Type B pancreatic cell (in vitro differentiated cells): ENCODE measurements at regions not wholly inside any gene's neighbourhood (a gene's known extent, or its start where the extent isn't known, plus 50 kb on each side); places are given as distances from the start of the nearest gene placed in this dataset.

Experiments
- DNase-seq: peaks from one replicate; pipeline ENCODE4 v3.0.0; 2021; ENCODE audit warnings: mixed read lengths; ENCODE audit not compliant: unreplicated experiment; ENCODE audit errors: extremely low spot score
- H3K27ac Mint-ChIP-seq: 2 replicates; pipeline ENCODE4 v1.8.0; 2021; ENCODE audit warnings: mild to moderate bottlenecking, mixed read lengths
- H3K27me3 Mint-ChIP-seq: 2 replicates; pipeline ENCODE4 v1.8.0; 2021; ENCODE audit warnings: mixed read lengths
- H3K36me3 Mint-ChIP-seq: 2 replicates; pipeline ENCODE4 v1.8.0; 2021; ENCODE audit warnings: mixed read lengths
- H3K4me1 Mint-ChIP-seq: one replicate; pipeline ENCODE4 v1.8.0; 2021; ENCODE audit warnings: mixed read lengths; ENCODE audit not compliant: unreplicated experiment
- H3K4me3 Mint-ChIP-seq: 2 replicates; pipeline ENCODE4 v1.8.0; 2021; ENCODE audit warnings: mild to moderate bottlenecking, mixed read lengths
- H3K9me3 Mint-ChIP-seq: 2 replicates; pipeline ENCODE4 v1.8.0; 2021; ENCODE audit warnings: mixed read lengths
- TF ChIP-seq, protein P1 (sequence below): fragments of 200-600 bp; sonication (generic); conservative IDR thresholded peaks from 2 replicates; pipeline ENCODE4 v1.5.0; 2021; ENCODE audit warnings: antibody characterized with exemption, mild to moderate bottlenecking

GRCh38 chr1:5763696-5764370, 228.4 kb downstream of the NPHP4 start:
- Mint-ChIP-seq H3K4me3 (no peak overlapping the region), H3K27ac (no peak overlapping the region), H3K9me3 (no peaks in the 10 kb centered on the region), H3K4me1 (peaks cover 24% of the 10 kb centered on the region), H3K27me3 (peaks cover 34% of the 10 kb centered on the region), H3K36me3 (no peaks in the 10 kb centered on the region)
- TF ChIP-seq, protein P1, sequence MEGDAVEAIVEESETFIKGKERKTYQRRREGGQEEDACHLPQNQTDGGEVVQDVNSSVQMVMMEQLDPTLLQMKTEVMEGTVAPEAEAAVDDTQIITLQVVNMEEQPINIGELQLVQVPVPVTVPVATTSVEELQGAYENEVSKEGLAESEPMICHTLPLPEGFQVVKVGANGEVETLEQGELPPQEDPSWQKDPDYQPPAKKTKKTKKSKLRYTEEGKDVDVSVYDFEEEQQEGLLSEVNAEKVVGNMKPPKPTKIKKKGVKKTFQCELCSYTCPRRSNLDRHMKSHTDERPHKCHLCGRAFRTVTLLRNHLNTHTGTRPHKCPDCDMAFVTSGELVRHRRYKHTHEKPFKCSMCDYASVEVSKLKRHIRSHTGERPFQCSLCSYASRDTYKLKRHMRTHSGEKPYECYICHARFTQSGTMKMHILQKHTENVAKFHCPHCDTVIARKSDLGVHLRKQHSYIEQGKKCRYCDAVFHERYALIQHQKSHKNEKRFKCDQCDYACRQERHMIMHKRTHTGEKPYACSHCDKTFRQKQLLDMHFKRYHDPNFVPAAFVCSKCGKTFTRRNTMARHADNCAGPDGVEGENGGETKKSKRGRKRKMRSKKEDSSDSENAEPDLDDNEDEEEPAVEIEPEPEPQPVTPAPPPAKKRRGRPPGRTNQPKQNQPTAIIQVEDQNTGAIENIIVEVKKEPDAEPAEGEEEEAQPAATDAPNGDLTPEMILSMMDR: no peak
- DNase-seq: no peak

DNA sequence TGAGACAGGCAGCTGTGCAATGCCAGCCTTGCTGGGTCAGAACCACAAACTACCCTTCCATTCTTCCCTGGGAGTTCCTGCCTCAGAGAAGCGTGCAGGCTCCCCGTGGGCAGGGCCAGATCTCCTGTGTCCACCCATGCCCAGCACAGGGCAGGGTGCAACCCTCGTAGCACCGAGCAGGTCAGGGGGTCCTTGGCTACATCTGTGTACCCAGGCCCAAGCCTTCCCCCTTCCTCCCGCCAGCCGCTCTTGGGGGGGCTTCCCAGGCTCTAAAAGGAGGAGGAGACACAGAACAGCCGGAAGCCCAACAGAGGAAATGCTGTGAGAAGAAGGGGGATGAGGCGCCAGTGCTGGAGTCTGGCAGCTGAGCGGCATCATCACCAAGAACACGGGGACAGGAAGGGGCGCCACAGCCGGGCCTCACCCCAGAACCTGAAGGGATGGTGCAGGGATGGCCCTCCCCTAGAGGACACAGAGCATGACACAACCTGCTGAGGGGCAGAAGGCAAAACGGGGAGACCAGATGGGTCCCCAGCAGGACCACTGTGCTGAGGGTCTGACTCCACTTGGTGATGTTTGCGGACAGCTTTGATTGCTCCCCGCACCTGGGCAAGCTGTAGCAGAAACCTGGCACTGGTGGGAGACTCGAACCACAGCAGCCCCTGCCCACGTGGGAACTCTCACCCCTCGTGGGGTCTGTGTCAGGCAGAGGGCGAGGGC, 233.2 kb downstream of the NPHP4 start:
- Mint-ChIP-seq H3K9me3 (no peaks in the 10 kb centered on the region), H3K27ac (no peak overlapping the region), H3K4me1 (peaks cover 5% of the 10 kb centered on the region), H3K27me3 (peaks cover 12% of the 10 kb centered on the region), H3K36me3 (no peaks in the 10 kb centered on the region), H3K4me3 (no peak overlapping the region)
- TF ChIP-seq, protein P1: no peak
- DNase-seq: no peak

DNA sequence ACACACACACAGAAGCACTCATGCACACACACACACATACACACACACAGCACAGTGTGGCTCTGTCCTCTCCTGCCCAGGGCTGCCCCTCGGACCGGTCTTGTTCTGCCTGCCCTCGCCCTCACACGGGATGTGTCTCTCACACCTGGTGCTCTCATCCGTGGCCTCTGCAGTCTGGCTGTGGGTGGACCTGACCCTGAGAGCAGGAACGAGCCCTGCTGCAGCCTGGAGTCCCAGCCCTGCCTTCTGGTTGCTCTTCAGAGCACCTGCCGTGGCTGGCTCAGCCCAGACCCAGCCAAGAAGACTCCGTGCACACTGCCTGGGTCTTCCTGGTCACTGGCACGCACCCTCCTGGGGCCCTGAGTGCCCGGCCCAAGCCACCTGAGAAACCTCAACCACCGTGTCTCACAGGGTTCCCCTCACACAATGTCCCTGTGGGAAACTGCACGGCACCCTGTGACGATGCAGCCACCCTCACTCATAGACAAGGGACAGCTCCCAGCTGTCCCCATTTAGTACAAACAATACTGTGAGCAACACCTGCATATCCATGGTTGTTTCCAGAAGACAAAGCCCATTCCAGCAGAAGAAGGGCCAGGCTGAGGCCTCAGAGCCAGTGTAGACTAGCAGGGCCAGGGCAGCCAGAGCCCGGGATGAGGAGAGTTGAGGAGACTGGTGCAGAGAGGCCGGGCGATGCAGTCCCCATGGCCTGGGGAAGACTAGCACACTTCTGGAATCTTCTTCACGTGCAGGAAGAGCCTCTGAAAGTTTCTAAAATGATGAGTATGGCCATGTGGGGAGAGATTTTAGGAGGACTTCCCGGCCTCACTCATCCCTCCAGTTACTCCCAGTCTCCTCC, 234.0 kb downstream of the NPHP4 start:
- Mint-ChIP-seq H3K4me1 (peaks cover 5% of the 10 kb centered on the region), H3K27me3 (peaks cover 12% of the 10 kb centered on the region), H3K4me3 (no peak overlapping the region), H3K36me3 (no peaks in the 10 kb centered on the region), H3K9me3 (no peaks in the 10 kb centered on the region), H3K27ac (no peak overlapping the region)
- DNase-seq: no peak
- TF ChIP-seq, protein P1: no peak

DNA sequence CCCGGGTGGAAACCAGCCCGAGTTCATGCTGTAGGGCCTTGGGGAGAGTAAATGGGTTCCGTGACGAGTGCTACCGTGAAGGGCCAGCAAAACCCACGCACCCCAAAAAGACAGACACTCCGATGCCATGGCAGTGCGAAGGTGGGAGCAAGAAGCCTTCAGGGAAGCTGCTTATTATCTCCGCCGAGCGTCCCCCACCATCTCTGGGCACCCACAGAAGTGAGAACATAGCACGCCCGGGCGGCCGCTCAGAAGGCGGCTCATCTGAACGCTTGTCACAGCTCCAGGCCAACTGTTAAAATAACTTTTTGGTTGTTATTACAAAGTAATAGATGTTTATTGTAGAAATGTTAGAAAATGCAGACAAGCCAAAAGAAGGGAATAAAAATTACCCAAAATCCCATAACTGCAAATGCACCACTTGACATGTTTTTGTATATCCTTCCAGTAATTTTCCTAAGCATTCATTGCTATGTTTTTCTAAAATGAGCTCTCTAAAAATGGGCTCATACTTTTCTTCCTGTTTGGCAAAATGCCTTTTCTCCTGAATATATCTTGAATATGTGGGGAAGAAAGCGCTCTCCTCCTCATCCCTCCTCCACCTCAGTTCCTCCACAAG, 234.9 kb downstream of the NPHP4 start:
- Mint-ChIP-seq H3K27ac (no peak overlapping the region), H3K36me3 (no peaks in the 10 kb centered on the region), H3K4me1 (peaks cover 5% of the 10 kb centered on the region), H3K27me3 (peaks cover 12% of the 10 kb centered on the region), H3K4me3 (no peak overlapping the region), H3K9me3 (no peaks in the 10 kb centered on the region)
- TF ChIP-seq, protein P1: no peak
- no peak for DNase-seq

GRCh38 chr1:5756434-5757186, 235.6 kb downstream of the NPHP4 start:
- Mint-ChIP-seq H3K4me1 (peaks cover 5% of the 10 kb centered on the region), H3K27me3 (peaks cover 8% of the 10 kb centered on the region), H3K36me3 (no peaks in the 10 kb centered on the region), H3K4me3 (no peak overlapping the region), H3K9me3 (no peaks in the 10 kb centered on the region), H3K27ac (no peak overlapping the region)
- TF ChIP-seq, protein P1: no peak
- DNase-seq: no peak
